HUES64 (cell line): ENCODE measurements at regions not wholly inside any gene's neighbourhood (a gene's known extent, or its start where the extent isn't known, plus 50 kb on each side); places are given as distances from the start of the nearest gene placed in this dataset.
"Not testable (repeated sequence)": the region's sequence is repeated elsewhere in the genome, so short reads cannot be mapped to it uniquely, and the experiment has no call there.

Experiments used
- H3K27ac ChIP-seq: 2 replicates; pipeline ENCODE4 v1.7.0; 2013; ENCODE audit warnings: low read depth, low read length, inconsistent platforms
- H3K27me3 ChIP-seq: 2 replicates; pipeline ENCODE4 v1.6.1; 2013; ENCODE audit warnings: mild to moderate bottlenecking, low read length; ENCODE audit not compliant: insufficient read depth
- H3K36me3 ChIP-seq: 2 replicates; pipeline ENCODE4 v1.6.1; 2013; ENCODE audit warnings: mild to moderate bottlenecking, low read length; ENCODE audit not compliant: insufficient read depth
- H3K4me1 ChIP-seq: 2 replicates; pipeline ENCODE4 v1.6.1; 2013; ENCODE audit warnings: mild to moderate bottlenecking, low read length, moderate library complexity; ENCODE audit not compliant: insufficient read depth
- H3K4me3 ChIP-seq: 2 replicates; pipeline ENCODE4 v1.5.1; 2013; ENCODE audit warnings: mild to moderate bottlenecking, low read length, moderate library complexity
- H3K9ac ChIP-seq: 2 replicates; pipeline ENCODE4 v1.6.1; 2013; ENCODE audit warnings: mild to moderate bottlenecking, low read depth, low read length
- H3K9me3 ChIP-seq: 2 replicates; pipeline ENCODE4 v1.6.1; 2013; ENCODE audit warnings: low read depth, low read length; ENCODE audit not compliant: insufficient read depth
- WGBS: fragments of 150-250, 120-280 bp; methylation state at CpG from one replicate; pipeline ENCODE4 v1.1.7; 2013; ENCODE audit warnings: missing lambda C conversion rate; 5-methylcytosine and 5-hydroxymethylcytosine counted together

DNA sequence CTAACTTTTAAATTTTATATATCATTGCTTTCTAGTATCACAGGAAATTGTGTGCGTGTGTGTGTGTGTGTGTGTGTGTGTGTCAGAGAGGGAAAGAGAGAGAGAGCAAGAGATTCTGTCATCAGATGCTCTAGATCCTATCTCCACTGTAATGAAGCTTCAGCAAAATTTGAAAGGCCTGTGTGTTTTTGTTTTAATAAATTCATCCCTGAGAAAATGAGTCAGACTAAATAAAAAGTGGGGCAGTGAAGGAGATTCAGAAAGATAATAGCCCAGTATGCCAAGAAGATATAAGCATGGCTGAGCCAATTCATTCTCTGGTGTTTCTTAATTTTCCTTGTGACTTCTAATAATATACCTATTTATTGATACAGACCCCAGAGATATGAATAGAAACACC, 184.2 kb upstream of the TMEM196 start:
- Histone ChIP-seq H3K27me3 (no peaks in the 10 kb centered on the region), H3K4me1 (no peaks in the 10 kb centered on the region), H3K4me3 (no peak overlapping the region), H3K27ac (no peak overlapping the region), H3K9ac (no peak overlapping the region), H3K9me3 (peaks cover 40% of the 10 kb centered on the region), H3K36me3 (peaks cover 66% of the 10 kb centered on the region)
- 100% methylated on average over 1 of the region's 1 CpG for WGBS

DNA sequence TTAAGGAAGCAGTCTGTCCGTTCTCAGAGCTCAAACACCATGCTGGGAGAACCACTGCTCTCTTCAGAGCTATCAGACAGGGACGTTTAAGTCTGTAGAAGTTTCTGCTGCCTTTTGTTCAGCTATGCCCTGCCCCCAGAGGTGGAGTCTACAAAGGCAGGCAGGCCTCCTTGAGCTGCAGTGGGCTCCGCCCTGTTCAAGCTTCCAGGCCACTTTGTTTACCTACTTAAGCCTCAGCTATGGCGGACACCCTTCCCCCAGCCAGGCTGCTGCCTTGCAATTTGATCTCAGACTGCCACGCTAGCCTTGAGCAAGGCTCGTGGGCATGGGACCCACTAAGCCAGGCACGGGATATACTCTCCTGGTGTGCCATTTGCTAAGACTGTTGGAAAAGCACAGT, 180.7 kb upstream of the TMEM196 start:
- not testable (repeated sequence) for H3K27ac ChIP-seq, H3K4me1 ChIP-seq, H3K4me3 ChIP-seq, H3K27me3 ChIP-seq, H3K9ac ChIP-seq
- peaks cover 46% of the 10 kb centered on the region for H3K36me3 ChIP-seq
- H3K9me3 ChIP-seq, result peaks cover 42% of the 10 kb centered on the region
- 92% methylated on average over 7 of the region's 7 CpGs for WGBS

DNA sequence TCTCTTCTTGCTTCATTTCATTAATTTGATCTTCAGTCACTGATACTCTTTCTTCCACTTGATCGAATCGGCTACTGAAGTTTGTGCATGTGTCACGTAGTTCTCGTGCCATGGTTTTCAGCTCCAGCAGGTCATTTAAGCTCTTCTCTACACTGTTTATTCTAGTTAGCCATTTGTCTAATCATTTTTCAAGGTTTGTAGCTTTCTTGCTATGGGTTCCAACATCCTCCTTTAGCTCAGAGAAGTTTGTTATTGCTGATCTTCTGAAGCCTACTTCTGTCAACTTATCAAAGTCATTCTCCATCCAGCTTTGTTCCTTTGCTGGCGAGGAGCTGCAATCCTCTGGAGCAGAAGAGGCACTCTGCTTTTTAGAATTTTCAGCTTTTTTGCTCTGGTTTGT, 180.0 kb upstream of the TMEM196 start:
- Histone ChIP-seq H3K36me3 (peaks cover 42% of the 10 kb centered on the region), H3K9me3 (peaks cover 45% of the 10 kb centered on the region)
- H3K27ac ChIP-seq, H3K4me3 ChIP-seq, H3K27me3 ChIP-seq, H3K9ac ChIP-seq, H3K4me1 ChIP-seq: not testable (repeated sequence)
- 95% methylated on average over 5 of the region's 5 CpGs for WGBS

- Histone ChIP-seq H3K9me3 (peaks cover 5% of the 10 kb centered on the region; the same call in 1 of the 2 replicates), H3K4me3 (no peak overlapping the region), H3K27ac (no peak overlapping the region), H3K27me3 (no peaks in the 10 kb centered on the region), H3K4me1 (no peaks in the 10 kb centered on the region), H3K36me3 (no peaks in the 10 kb centered on the region; the same call in 1 of the 2 replicates), H3K9ac (no peak overlapping the region)
- 93% methylated on average over 3 of the region's 3 CpGs for WGBS
Observed at GRCh38 chr7:19948160-19948559, 174.7 kb upstream of the TMEM196 start.

DNA sequence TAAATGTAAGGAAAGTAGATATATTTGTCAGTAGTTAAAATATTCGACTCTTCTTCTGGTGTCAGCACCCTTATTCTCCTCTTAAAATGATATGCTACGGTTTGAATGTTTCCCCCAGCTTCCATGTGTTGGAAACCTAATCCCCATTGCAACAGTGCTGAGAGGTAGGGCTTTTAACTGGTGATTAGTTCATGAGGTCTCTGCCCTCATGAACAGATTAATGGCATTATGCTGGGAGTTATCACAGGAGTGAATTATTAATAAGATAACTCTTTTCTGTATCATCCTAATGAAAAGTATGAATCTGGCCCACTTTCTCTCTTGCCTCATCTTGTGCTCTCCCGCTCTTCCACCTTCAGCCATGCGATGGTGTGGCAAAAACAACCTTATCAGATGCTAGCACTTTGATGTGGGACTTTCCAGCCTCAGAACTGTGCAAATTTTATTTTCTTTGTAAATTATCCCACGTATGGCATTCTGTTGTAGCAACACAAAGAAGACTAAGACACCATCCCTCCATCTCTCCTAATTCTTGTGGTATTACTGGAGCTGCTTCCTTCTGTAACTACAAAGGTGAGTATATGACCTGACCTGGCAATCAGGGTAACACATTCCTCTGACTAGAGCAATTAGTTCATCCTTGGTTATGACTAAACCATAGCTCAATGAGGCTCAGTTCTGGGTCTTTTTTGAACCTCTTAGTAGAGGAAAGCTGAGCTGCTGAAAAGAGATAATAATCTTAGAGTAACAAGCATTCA, 171.1 kb upstream of the TMEM196 start:
- WGBS, result 92% methylated on average over 5 of the region's 5 CpGs
- peaks cover 5% of the 10 kb centered on the region; the same call in 1 of the 2 replicates for H3K36me3 ChIP-seq
- peaks cover 5% of the 10 kb centered on the region; the same call in 1 of the 2 replicates for H3K9me3 ChIP-seq
- no peak overlapping the region for H3K9ac ChIP-seq
- H3K4me1 ChIP-seq, result no peaks in the 10 kb centered on the region
- H3K27me3 ChIP-seq, result no peaks in the 10 kb centered on the region
- no peak overlapping the region for H3K27ac ChIP-seq
- no peak overlapping the region for H3K4me3 ChIP-seq

GRCh38 chr7:19939746-19940145, 166.3 kb upstream of the TMEM196 start:
- Histone ChIP-seq H3K9ac (no peak overlapping the region), H3K27me3 (no peaks in the 10 kb centered on the region), H3K27ac (no peak overlapping the region), H3K9me3 (no peaks in the 10 kb centered on the region), H3K4me3 (no peak overlapping the region), H3K4me1 (no peaks in the 10 kb centered on the region), H3K36me3 (peaks cover 5% of the 10 kb centered on the region; the same call in 1 of the 2 replicates)

- no peaks in the 10 kb centered on the region for H3K9me3 ChIP-seq
- H3K27me3 ChIP-seq, result no peaks in the 10 kb centered on the region
- peaks cover 4% of the 10 kb centered on the region; the same call in 1 of the 2 replicates for H3K36me3 ChIP-seq
- 91% methylated on average over 4 of the region's 4 CpGs for WGBS
- H3K27ac ChIP-seq, result no peak overlapping the region
- no peak overlapping the region for H3K4me3 ChIP-seq
- H3K4me1 ChIP-seq, result no peaks in the 10 kb centered on the region
- no peak overlapping the region for H3K9ac ChIP-seq
Observed at GRCh38 chr7:19932549-19933249, 159.3 kb upstream of the TMEM196 start.

DNA sequence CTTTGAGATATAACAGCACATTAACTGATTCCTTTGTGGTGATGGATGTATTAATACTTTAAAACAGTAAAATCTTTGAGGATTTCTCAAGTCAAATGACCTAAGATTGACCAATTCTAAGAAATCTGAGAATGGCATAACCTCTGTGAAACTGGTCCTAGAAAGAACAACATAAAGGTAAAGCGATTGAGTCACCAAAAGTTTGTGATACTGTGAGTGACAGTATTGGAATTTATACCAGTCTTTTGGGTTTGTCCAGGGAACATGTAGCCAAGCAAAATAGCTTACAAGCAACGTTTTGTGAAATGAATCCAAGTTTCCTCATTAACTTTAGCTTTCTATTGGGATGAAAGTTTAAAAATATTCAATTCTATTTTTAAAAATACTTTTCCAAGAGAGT, 157.4 kb upstream of the TMEM196 start:
- H3K27ac ChIP-seq, result no peak overlapping the region
- whole genome bisulfite sequencing, result 90% methylated on average over 2 of the region's 2 CpGs
- no peaks in the 10 kb centered on the region for H3K27me3 ChIP-seq
- no peak overlapping the region for H3K9ac ChIP-seq
- H3K4me3 ChIP-seq, result no peak overlapping the region
- H3K36me3 ChIP-seq, result peaks cover 4% of the 10 kb centered on the region; the same call in 1 of the 2 replicates
- no peaks in the 10 kb centered on the region for H3K9me3 ChIP-seq
- no peaks in the 10 kb centered on the region for H3K4me1 ChIP-seq

- Histone ChIP-seq H3K27me3 (no peaks in the 10 kb centered on the region), H3K4me3 (no peak overlapping the region), H3K9me3 (no peaks in the 10 kb centered on the region), H3K27ac (no peak overlapping the region), H3K9ac (no peak overlapping the region), H3K36me3 (peaks cover 4% of the 10 kb centered on the region; the same call in 1 of the 2 replicates), H3K4me1 (no peaks in the 10 kb centered on the region)
- no CpG with 5 or more reads among the region's 1 CpG for WGBS
Observed at GRCh38 chr7:19930051-19930450, 156.6 kb upstream of the TMEM196 start.

- Histone ChIP-seq H3K27ac (no peak overlapping the region), H3K9ac (no peak overlapping the region), H3K36me3 (no peaks in the 10 kb centered on the region), H3K4me1 (no peaks in the 10 kb centered on the region), H3K9me3 (no peaks in the 10 kb centered on the region), H3K4me3 (no peak overlapping the region), H3K27me3 (no peaks in the 10 kb centered on the region)
Observed at GRCh38 chr7:19928247-19928646, 154.8 kb upstream of the TMEM196 start.

DNA sequence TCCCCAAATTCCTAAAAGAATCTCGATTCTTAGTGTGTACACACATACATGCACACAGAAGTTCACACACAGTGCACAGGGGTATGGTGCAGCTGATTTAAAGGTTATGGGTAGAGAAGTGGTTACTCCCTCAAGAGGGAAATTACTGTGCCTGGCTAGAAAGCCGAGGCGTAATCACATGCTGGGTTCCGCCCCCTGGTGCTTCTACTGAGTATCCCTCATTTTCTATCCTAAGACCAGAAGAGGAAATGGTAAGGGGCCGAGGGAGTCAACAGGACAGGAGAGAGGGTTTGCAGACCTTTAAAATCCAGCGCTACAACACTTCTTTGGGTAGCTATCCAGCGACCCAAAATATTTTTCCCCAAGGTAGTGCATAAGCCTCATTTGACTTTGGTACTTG, 147.3 kb upstream of the TMEM196 start:
- no peaks in the 10 kb centered on the region; the same call in 1 of the 2 replicates for H3K4me1 ChIP-seq
- no peaks in the 10 kb centered on the region for H3K9me3 ChIP-seq
- H3K9ac ChIP-seq, result no peak overlapping the region
- H3K4me3 ChIP-seq, result no peak overlapping the region
- no peaks in the 10 kb centered on the region for H3K27me3 ChIP-seq
- no peaks in the 10 kb centered on the region for H3K36me3 ChIP-seq
- no peak overlapping the region for H3K27ac ChIP-seq
- 88% methylated on average over 7 of the region's 7 CpGs for WGBS
